ENCODE measurements at regions not wholly inside any gene's neighbourhood (a gene's known extent, or its start where the extent isn't known, plus 50 kb on each side); places are given as distances from the start of the nearest gene placed in this dataset.

DNA sequence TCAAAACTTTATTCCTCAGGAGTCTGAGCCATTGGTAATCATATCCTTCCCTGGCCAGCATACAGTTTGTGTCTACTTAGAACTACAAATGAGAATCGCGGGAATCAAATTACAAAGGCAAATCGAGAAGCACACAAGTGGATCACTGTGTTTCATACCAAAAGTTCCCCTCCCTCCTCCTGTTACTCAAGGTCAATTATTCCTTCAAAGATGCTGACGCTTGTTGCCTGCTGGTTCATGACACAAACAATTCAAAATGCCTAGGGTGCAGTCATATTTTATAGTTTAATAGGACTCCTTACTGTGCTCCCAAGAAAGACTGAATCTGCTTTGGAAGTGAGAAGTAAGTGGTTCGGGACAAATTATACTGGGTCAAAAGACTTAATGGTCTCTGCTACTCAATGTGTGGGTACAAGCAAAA lies 93.0 kb upstream of the PBX1 start:
- FAIRE-seq (no peak), DNase-seq (ENCODE audit: insufficient read length, low spot score) (no peak)
- TF ChIP-seq, protein P1, sequence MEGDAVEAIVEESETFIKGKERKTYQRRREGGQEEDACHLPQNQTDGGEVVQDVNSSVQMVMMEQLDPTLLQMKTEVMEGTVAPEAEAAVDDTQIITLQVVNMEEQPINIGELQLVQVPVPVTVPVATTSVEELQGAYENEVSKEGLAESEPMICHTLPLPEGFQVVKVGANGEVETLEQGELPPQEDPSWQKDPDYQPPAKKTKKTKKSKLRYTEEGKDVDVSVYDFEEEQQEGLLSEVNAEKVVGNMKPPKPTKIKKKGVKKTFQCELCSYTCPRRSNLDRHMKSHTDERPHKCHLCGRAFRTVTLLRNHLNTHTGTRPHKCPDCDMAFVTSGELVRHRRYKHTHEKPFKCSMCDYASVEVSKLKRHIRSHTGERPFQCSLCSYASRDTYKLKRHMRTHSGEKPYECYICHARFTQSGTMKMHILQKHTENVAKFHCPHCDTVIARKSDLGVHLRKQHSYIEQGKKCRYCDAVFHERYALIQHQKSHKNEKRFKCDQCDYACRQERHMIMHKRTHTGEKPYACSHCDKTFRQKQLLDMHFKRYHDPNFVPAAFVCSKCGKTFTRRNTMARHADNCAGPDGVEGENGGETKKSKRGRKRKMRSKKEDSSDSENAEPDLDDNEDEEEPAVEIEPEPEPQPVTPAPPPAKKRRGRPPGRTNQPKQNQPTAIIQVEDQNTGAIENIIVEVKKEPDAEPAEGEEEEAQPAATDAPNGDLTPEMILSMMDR (IDR thresholded peaks at IDR 0.05; ENCODE audit: insufficient read depth, missing control alignments), result no peak

DNA sequence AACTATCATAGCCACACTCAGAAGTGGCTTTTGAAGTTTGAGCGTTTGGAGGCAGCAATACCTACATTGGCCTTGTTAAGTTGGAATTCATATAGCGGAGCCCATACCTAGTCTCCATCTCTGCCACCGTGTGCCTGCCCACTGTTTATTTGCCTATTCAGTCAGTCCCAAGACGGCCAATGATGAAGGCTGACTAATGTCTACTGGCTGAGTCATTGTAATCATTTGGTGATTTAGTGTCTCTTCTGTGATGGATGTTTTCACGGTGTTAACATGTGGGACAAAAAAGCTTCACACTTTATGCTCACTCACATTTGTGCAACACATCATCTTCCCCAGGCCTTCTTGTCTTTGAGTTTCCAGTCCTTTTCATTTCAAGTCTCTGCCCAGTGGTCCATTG lies 92.6 kb upstream of the PBX1 start:
- TF ChIP-seq, protein P1 (IDR thresholded peaks at IDR 0.05; ENCODE audit: insufficient read depth, missing control alignments), result no peak
- no peak for FAIRE-seq
- DNase-seq (ENCODE audit: insufficient read length, low spot score), result no peak

- no peak for FAIRE-seq
These were observed 88.0 kb upstream of the PBX1 start for GRCh38 chr1:164470996-164471395.

GRCh38 chr1:164472841-164473240 lies 86.1 kb upstream of the PBX1 start:
- no peak for FAIRE-seq
- TF ChIP-seq, protein P1 (IDR thresholded peaks at IDR 0.05; ENCODE audit: insufficient read depth, missing control alignments), result no peak
- DNase-seq (ENCODE audit: insufficient read length, low spot score), result no peak

More at GRCh38 chr1:164470996-164471395, 88.0 kb upstream of the PBX1 start:
- DNase-seq (ENCODE audit: insufficient read length, low spot score), result no peak
- TF ChIP-seq, protein P1 (IDR thresholded peaks at IDR 0.05; ENCODE audit: insufficient read depth, missing control alignments), result no peak

- DNase-seq (ENCODE audit: insufficient read length, low spot score), result no peak
- FAIRE-seq, result no peak
- TF ChIP-seq, protein P1 (IDR thresholded peaks at IDR 0.05; ENCODE audit: insufficient read depth, missing control alignments), result no peak
These were observed 85.4 kb upstream of the PBX1 start for GRCh38 chr1:164473544-164473943.

DNA sequence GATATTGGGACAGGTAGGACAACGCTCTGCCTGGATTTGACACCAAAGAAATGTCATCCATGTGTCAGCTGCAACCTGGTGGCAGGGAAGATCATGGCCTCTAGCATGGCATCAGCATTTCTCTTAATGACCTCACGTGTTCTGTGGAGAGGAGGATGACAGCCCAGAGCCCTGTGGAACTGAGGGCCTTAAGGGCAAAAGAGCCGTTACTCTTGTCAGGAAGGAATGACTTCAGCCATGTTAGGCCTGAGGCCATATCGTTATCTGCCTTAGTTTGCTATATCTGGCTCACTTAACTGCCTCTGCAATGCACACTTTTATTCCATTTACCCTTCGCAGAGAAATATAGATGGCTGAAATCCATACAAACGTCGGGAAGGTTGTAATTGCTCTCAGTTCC lies 83.2 kb upstream of the PBX1 start:
- FAIRE-seq, result no peak
- no peak for DNase-seq (ENCODE audit: insufficient read length, low spot score)
- TF ChIP-seq, protein P1 (IDR thresholded peaks at IDR 0.05; ENCODE audit: insufficient read depth, missing control alignments), result no peak

GRCh38 chr1:164477343-164477742 lies 81.6 kb upstream of the PBX1 start:
- TF ChIP-seq, protein P1 (IDR thresholded peaks at IDR 0.05; ENCODE audit: insufficient read depth, missing control alignments), result no peak
- no peak for FAIRE-seq

More at GRCh38 chr1:164477343-164477742, 81.6 kb upstream of the PBX1 start:
- DNase-seq (ENCODE audit: insufficient read length, low spot score), result no peak

Measured in D721Med (cell line).